ENCODE measurements at regions not wholly inside any gene's neighbourhood (a gene's known extent, or its start where the extent isn't known, plus 50 kb on each side); places are given as distances from the start of the nearest gene placed in this dataset.

DNA sequence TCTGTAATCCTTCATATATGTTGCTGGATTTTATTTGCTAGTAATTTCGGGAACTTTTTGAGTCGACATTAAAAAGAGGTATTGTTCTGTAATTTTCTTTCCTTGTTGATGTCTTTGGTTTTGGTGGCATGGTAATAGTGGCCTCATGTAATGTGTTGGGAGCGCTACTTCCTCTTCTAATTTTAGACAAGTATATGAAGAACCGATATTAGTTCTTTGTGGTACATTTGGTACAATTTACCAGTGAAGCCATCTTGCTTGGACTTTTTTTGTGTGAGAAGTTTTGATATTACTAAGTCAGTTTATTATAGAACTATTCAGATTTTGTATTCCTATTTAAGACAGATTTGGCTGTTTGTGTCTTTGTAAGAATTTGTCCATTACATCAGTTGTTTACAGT lies 669.2 kb upstream of the AADAT start:
- Mint-ChIP-seq H3K4me3 (no peak overlapping the region), H3K27ac (no peak overlapping the region), H3K36me3 (no peaks in the 10 kb centered on the region), H3K9me3 (peaks cover 10 to 13% of the 10 kb centered on the region in 2 donors), H3K27me3 (no peaks in the 10 kb centered on the region), H3K4me1 (no peaks in the 10 kb centered on the region)
- DNase-seq = no peak
- no peak for ATAC-seq (replicated peaks)

DNA sequence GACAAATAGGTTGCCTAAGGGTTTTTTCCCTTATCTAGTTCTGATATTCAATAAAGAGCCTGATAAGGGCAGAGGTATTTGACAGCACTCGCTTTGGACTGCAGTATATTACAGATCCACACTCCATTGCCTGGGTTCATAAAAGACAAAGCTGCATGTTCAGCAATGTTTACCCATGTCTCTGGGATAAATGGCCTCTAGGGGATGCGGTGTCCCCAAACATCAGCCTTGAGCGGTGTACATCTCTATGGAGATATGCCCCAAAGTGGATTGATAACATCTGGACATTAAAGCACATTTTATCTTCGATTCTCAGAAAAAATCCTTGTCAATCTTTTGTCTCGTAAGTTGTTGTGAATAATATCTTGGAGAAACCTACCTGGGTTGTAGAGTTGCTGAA lies 660.8 kb upstream of the AADAT start:
- H3K27ac Mint-ChIP-seq = no peak overlapping the region
- H3K4me3 Mint-ChIP-seq = no peak overlapping the region
- H3K9me3 Mint-ChIP-seq = peaks cover 9% of the 10 kb centered on the region in 2 donors
- H3K36me3 Mint-ChIP-seq = no peaks in the 10 kb centered on the region
- no peaks in the 10 kb centered on the region for H3K27me3 Mint-ChIP-seq
- no peaks in the 10 kb centered on the region for H3K4me1 Mint-ChIP-seq
- ATAC-seq (replicated peaks) = no peak
- DNase-seq = no peak

DNA sequence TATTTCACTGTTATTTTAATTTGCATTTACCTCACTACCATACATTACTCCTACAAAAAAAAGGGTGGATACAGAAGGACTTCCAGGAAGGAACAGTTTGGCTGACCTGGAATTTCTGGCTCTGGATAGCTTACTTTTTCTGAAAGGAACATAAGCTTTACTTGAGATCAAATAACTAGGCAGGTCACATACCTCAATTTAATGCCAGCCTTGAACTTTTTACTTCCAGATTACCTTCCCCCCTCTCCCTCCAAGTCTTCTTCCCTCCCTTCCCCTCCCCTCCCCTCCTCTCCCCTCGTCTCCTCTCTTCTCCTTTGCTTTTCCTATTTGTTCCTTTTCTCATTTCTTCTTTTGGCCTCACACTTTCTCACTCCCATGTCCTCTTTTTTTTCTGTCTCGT lies 659.2 kb upstream of the AADAT start:
- H3K4me3 Mint-ChIP-seq = no peak overlapping the region
- H3K36me3 Mint-ChIP-seq = no peaks in the 10 kb centered on the region
- H3K4me1 Mint-ChIP-seq = no peaks in the 10 kb centered on the region
- ATAC-seq (replicated peaks) (no peak), DNase-seq (no peak)
- H3K9me3 Mint-ChIP-seq = peaks cover 4 to 6% of the 10 kb centered on the region in 2 donors
- no peaks in the 10 kb centered on the region for H3K27me3 Mint-ChIP-seq
- H3K27ac Mint-ChIP-seq = no peak overlapping the region

DNA sequence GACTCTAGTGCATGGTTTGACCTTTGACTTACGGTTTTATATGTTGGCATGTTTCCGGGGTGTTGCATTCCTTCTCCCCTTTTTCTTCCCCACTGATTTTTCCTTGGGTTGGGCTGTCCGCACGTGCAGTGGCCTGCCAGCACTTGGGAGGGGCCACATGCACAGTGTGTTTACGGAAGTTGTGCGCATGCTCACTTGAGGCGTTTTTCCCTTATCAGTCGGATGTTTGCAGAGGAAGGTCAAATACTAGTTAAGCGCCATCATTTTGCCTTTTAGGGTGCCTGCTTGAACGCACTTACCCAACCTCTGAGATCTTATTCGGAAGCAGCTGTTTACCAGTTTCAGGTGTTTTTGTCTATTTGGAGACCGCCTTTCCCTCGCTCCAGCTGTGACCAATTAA lies 653.9 kb upstream of the AADAT start:
- no peaks in the 10 kb centered on the region for H3K4me1 Mint-ChIP-seq
- no peak for ATAC-seq (replicated peaks)
- no peaks in the 10 kb centered on the region for H3K36me3 Mint-ChIP-seq

DNA sequence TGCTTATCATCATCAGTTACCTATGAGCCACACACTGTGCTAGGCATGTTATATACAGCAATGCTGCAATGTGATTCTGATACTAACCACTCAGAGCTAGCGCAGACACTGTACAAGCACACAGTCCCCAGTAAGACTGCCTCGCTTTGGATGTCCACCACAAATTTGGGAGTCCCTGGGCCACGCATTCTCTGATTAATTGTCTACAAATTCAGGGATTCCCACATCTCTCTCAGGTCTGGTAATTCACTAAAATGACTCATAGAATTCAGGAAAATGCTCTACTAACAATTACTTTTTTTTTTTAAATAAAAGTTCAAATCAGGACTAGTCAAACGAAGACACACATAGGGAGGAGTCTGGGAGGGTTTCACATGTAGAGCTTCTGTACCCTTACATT lies 652.1 kb upstream of the AADAT start:
- Mint-ChIP-seq H3K9me3 (no peaks in the 10 kb centered on the region), H3K36me3 (no peaks in the 10 kb centered on the region), H3K27me3 (no peaks in the 10 kb centered on the region), H3K4me3 (no peak overlapping the region), H3K27ac (no peak overlapping the region), H3K4me1 (no peaks in the 10 kb centered on the region)
- no peak for DNase-seq
- ATAC-seq (replicated peaks) = no peak

More for the DNA sequence above, 653.9 kb upstream of the AADAT start:
- H3K4me3 Mint-ChIP-seq = no peak overlapping the region
- H3K27ac Mint-ChIP-seq = no peak overlapping the region
- H3K9me3 Mint-ChIP-seq = no peaks in the 10 kb centered on the region
- no peak for DNase-seq
- H3K27me3 Mint-ChIP-seq = no peaks in the 10 kb centered on the region

DNA sequence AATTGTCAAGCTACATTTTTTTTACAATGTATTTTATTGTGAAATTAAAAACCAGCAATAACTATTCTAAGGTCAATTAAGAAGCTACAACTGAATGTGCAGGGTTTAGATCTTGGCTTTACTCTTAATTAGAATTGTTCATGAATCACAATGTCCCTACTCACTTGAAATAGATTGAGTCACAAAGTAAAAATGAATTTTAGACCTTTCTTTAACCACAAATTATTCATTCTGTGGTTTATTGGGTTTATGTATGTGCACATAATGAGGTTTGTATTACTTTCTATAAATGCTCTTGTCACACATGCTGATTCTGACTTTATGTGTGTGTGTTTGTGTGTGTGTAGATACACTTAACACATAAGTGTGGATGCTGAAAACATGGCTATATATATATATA lies 647.0 kb upstream of the AADAT start:
- ATAC-seq (replicated peaks) = no peak
- no peak overlapping the region for H3K4me3 Mint-ChIP-seq
- no peak overlapping the region for H3K27ac Mint-ChIP-seq
- no peaks in the 10 kb centered on the region for H3K27me3 Mint-ChIP-seq
- H3K4me1 Mint-ChIP-seq = no peaks in the 10 kb centered on the region
- H3K9me3 Mint-ChIP-seq = no peaks in the 10 kb centered on the region
- no peaks in the 10 kb centered on the region for H3K36me3 Mint-ChIP-seq
- no peak for DNase-seq

DNA sequence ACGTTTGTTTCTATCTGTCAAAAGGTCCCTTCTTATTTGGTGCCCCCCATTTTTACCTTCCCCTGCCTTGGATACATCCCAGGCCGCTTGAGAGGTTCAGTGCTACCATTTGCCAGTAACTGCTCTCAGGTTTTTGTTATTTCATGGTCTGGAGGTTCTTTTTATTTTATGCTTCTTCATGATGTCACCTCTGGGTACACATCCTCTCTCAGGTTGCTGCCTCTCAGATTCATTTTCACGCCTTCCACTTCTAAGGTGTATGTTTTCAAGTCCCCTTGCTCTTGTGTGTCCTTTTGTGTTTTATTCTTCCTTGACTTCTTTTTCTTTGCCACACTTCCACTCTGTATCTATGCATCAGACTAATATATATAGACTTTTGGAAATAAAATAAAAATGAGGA lies 640.1 kb upstream of the AADAT start:
- no peak overlapping the region for H3K4me3 Mint-ChIP-seq
- ATAC-seq (replicated peaks) (no peak), DNase-seq (no peak)
- H3K36me3 Mint-ChIP-seq = no peaks in the 10 kb centered on the region
- no peaks in the 10 kb centered on the region for H3K27me3 Mint-ChIP-seq
- no peak overlapping the region for H3K27ac Mint-ChIP-seq
- peaks cover 0 to 3% of the 10 kb centered on the region in 2 donors for H3K9me3 Mint-ChIP-seq
- peaks cover 0 to 4% of the 10 kb centered on the region in 2 donors for H3K4me1 Mint-ChIP-seq

DNA sequence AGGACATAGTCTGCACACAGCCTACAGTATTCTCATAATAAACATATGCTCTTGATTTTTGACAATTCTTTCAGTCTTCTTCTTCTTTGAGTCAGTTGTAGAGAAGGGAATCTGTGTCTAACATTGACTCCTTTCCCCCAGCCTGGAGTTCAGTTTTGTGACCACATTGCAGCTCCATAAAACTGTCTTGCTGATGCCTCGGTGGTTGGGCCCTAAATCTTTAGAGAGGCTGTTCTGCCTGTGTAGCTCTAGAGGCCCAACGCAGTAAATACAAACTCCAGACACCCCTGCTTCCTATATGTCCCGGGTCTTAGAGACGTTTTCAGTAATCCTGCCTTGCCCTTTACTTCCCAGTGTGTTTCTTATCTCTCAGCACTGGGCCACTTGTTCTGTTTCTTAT lies 639.5 kb upstream of the AADAT start:
- Mint-ChIP-seq H3K9me3 (peaks cover 0 to 3% of the 10 kb centered on the region in 2 donors), H3K36me3 (no peaks in the 10 kb centered on the region), H3K27me3 (no peaks in the 10 kb centered on the region), H3K27ac (no peak overlapping the region), H3K4me3 (no peak overlapping the region), H3K4me1 (peaks cover 0 to 4% of the 10 kb centered on the region in 2 donors)
- DNase-seq (no peak), ATAC-seq (replicated peaks) (no peak)

DNA sequence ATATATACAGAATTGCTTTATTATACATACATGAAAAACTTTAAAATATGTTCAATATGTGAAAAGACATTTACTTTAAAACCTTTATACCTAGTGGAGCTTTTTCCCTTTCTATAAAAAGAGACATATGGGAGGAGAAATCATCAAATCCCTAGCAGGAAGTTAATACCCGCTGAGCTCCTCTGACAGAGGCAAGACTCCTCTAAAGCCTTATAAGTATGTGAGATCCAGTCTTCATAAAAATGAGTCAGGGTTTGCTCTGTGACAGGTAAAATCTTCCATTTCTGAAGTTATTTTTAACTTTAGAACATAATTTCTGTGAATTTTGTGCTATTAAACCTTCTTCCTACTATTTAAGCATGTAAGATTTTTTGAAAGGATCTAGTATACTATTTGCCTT lies 634.4 kb upstream of the AADAT start:
- ATAC-seq (replicated peaks) (no peak), DNase-seq (no peak)
- H3K4me3 Mint-ChIP-seq = no peak overlapping the region
- peaks cover 4 to 7% of the 10 kb centered on the region in 2 donors for H3K9me3 Mint-ChIP-seq
- H3K27me3 Mint-ChIP-seq = no peaks in the 10 kb centered on the region
- no peaks in the 10 kb centered on the region for H3K4me1 Mint-ChIP-seq
- no peak overlapping the region for H3K27ac Mint-ChIP-seq
- H3K36me3 Mint-ChIP-seq = no peaks in the 10 kb centered on the region

DNA sequence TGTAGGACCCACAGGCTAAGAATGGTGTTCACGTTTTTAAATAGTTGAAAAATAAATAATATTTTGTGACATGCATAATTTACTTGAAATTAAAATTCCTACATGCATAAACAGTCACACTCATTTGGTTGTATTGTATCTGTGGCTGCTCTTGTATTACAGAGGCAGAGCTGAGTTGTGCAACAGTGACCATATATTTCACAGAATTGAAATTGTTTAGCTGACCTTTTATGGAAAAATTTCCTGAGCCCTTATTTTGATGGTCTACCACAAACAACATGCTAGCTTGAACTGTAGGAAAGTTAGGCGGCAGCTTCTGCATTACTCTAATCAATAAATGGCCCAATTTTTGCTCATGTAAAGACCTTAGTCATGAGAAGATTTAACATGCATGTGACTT lies 633.4 kb upstream of the AADAT start:
- DNase-seq = no peak
- H3K27me3 Mint-ChIP-seq = no peaks in the 10 kb centered on the region
- no peak overlapping the region for H3K4me3 Mint-ChIP-seq
- H3K4me1 Mint-ChIP-seq = no peaks in the 10 kb centered on the region
- peaks cover 4 to 5% of the 10 kb centered on the region in 2 donors for H3K9me3 Mint-ChIP-seq
- ATAC-seq (replicated peaks) = no peak
- no peak overlapping the region for H3K27ac Mint-ChIP-seq
- no peaks in the 10 kb centered on the region for H3K36me3 Mint-ChIP-seq

DNA sequence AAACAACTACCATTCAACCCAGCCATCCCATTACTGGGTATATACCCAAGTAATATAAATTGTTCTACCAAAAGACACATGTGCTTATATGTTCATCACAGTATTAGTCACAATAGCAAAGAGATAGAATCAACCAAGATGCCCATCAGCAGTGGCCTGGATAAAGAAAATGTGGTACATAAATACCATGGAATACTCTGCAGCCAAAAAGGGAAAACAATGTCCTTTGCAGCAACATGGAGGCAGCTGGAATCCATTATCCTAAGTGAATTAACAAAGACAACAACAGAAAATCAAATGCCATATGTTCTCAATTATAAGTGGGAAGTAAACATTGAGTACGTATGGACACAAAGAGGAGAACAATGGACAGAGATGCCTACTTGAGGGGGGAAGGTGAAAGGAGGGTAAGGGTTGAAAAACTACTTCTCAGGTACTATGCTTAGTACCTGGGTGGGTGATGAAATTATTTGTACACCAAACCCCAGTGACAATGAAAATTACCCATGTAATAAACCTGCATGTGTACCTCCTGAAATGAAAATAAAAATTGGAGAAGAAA lies 632.1 kb upstream of the AADAT start:
- Mint-ChIP-seq H3K9me3 (peaks cover 4 to 5% of the 10 kb centered on the region in 2 donors), H3K27ac (no peak overlapping the region), H3K27me3 (no peaks in the 10 kb centered on the region), H3K4me1 (no peaks in the 10 kb centered on the region), H3K4me3 (no peak overlapping the region), H3K36me3 (no peaks in the 10 kb centered on the region)
- DNase-seq (no peak), ATAC-seq (replicated peaks) (no peak)

DNA sequence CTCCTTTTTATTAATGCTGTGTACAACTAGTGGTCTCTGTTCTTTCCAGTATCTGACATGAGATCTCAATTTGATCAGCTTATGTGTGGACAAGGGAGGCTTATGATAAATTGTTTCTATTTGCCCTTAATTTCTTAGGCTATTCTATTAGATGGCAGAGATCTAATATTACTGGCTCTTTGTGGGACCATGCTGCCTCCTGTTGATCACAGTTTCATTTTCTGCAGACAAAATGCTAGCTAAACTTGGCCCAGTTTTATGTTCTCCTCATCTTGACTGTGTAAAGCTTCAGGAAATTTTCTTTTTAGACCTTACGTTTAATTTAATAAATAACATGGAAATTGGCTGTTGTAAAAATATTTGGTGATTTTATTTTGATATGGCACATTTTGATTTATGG lies 627.1 kb upstream of the AADAT start:
- no peaks in the 10 kb centered on the region for H3K36me3 Mint-ChIP-seq
- H3K4me1 Mint-ChIP-seq = no peaks in the 10 kb centered on the region
- peaks cover 0 to under 1% of the 10 kb centered on the region in 2 donors for H3K9me3 Mint-ChIP-seq
- no peaks in the 10 kb centered on the region for H3K27me3 Mint-ChIP-seq
- ATAC-seq (replicated peaks) (no peak), DNase-seq (no peak)
- no peak overlapping the region for H3K27ac Mint-ChIP-seq
- H3K4me3 Mint-ChIP-seq = no peak overlapping the region

DNA sequence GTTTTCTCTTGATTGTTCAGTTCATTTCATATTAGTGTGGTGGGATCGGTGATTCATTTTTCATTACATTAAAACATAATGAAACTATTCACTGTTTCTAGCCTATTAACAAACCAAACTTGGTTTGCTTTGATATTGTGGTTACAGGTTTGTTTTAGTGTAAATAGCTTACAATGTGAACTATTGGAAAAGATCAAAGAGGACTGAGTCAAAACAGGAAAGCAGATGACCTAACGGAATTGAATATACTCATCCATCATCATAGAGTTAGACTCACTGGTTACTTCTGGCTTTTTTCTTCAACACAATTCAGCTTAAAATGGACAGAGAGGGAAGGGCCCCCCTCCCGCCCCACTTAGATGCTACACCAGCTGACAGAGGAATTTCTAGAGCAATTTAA lies 616.2 kb upstream of the AADAT start:
- no peaks in the 10 kb centered on the region for H3K36me3 Mint-ChIP-seq
- DNase-seq = no peak
- no peak overlapping the region for H3K27ac Mint-ChIP-seq
- H3K27me3 Mint-ChIP-seq = no peaks in the 10 kb centered on the region
- H3K4me1 Mint-ChIP-seq = no peaks in the 10 kb centered on the region
- no peak overlapping the region for H3K4me3 Mint-ChIP-seq
- ATAC-seq (replicated peaks) = no peak
- H3K9me3 Mint-ChIP-seq = no peaks in the 10 kb centered on the region

DNA sequence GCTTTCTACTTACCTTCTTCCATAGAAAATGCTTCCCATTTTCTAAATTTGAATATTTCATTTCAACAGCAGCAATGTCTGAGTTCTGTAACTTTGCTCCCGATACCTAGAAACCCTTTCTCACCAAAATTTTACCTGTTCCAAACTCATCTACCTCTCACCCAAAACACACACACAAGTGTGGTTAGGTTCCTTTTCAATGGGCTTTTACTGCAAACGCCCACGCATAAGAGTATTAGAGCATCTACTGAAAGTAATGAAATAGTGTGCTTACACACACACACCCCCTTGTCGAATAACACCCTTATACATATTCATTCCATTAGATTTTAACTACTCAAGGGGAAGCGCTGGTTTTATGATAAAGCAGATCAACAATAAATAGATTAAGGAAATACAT lies 610.3 kb upstream of the AADAT start:
- no peak overlapping the region for H3K4me3 Mint-ChIP-seq

DNA sequence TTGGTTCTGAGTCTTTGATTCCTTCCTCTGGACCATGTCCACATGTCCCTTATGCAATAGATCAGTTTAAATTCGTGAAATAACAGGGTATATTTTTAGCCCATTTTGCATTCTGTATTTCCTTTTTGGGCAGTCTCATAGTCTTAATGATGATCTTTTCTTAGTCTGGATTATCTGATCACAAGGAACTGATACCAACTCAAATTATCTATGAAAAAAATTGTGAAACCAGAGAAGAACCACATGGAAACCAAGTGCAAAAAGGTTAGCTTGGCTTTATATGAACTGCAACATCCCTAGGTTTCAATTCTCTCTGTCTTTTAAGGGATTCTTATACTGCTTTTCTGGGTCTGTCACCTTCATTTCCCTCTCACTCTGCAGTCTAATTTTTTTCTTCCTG lies 608.6 kb upstream of the AADAT start:
- ATAC-seq (replicated peaks) (peak; percentile 50 to 74), DNase-seq (no peak)
- peak overlapping the region in 1 of 2 donors; percentile 11 for H3K4me3 Mint-ChIP-seq
- no peak overlapping the region for H3K27ac Mint-ChIP-seq
- no peaks in the 10 kb centered on the region for H3K27me3 Mint-ChIP-seq
- H3K36me3 Mint-ChIP-seq = peaks cover 0 to 1% of the 10 kb centered on the region in 2 donors
- H3K4me1 Mint-ChIP-seq = peaks cover 2 to 18% of the 10 kb centered on the region in 2 donors
- H3K9me3 Mint-ChIP-seq = peaks cover 5 to 9% of the 10 kb centered on the region in 2 donors

More for the DNA sequence above, 610.3 kb upstream of the AADAT start:
- Mint-ChIP-seq H3K9me3 (peaks cover 5 to 8% of the 10 kb centered on the region in 2 donors), H3K27me3 (no peaks in the 10 kb centered on the region), H3K27ac (no peak overlapping the region), H3K4me1 (peaks cover 2 to 18% of the 10 kb centered on the region in 2 donors), H3K36me3 (peaks cover 0 to 1% of the 10 kb centered on the region in 2 donors)
- no peak for ATAC-seq (replicated peaks)
- DNase-seq = no peak

DNA sequence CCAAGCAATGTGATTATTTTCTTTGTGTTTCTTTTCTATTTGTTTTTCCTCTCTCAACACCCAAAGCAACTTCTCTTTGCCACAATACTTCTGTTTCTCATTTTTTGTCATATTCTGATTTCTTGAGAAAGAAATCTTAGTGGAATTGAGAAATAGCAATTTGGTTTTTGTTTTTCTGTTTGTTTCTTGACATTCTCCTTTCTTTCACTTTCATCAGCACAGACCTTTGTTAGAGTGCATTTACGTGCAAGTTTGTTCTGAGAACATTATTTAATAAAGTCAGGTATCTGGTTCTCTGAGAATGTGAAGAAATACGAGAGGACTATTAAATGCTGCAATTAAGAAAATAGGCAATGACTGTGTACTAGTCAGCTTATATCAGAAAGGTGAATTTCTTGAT lies 608.1 kb upstream of the AADAT start:
- peaks cover 0 to 1% of the 10 kb centered on the region in 2 donors for H3K36me3 Mint-ChIP-seq
- peaks cover 5 to 9% of the 10 kb centered on the region in 2 donors for H3K9me3 Mint-ChIP-seq
- DNase-seq (no peak), ATAC-seq (replicated peaks) (peak in 1 of 2 donors; percentile 58)
- peaks cover 2 to 18% of the 10 kb centered on the region in 2 donors for H3K4me1 Mint-ChIP-seq
- no peak overlapping the region for H3K27ac Mint-ChIP-seq
- H3K27me3 Mint-ChIP-seq = no peaks in the 10 kb centered on the region
- H3K4me3 Mint-ChIP-seq = peak overlapping the region in 1 of 2 donors; percentile 66

Data from stimulated activated naive B cell treated with anti-CD40 and anti-IgM and Interleukin-4, amounts not matched to agents 10 μg/mL and 1 μg/mL and 100 μg/mL, for 72 hours (primary cell).